Posterior cingulate gyrus (tissue), 11 donors: ENCODE measurements at regions not wholly inside any gene's neighbourhood (a gene's known extent, or its start where the extent isn't known, plus 50 kb on each side); places are given as distances from the start of the nearest gene placed in this dataset.

ENCODE experiments used
- DNase-seq, 10 donors: peaks; one replicate each; pipeline versions ENCODE4 v3.0.0 to v3.0.0-alpha.2; 2020 to 2021; ENCODE audit warnings: mixed read lengths in 3 of 10
- intact Hi-C: fragments of 100-400 bp; cut with DNase I; formaldehyde crosslinking; loops from one replicate; pipeline ENCODE4 v1.15.1; 2023

GRCh38 chr14:54125109-54125508 is 168.5 kb upstream of the BMP4 start:
- intact Hi-C loops = no loop called here
- no peak for DNase-seq

GRCh38 chr14:54126947-54127346 is 170.3 kb upstream of the BMP4 start:
- intact Hi-C loops = no loop called here
- no peak for DNase-seq

- intact Hi-C loops = no loop called here
- no peak for DNase-seq
Measured at GRCh38 chr14:54127526-54127925, 170.9 kb upstream of the BMP4 start.

- intact Hi-C loops = no loop called here
- DNase-seq = no peak
Measured at GRCh38 chr14:54129850-54130640, 173.4 kb upstream of the BMP4 start.

GRCh38 chr14:54132496-54132895 is 175.9 kb upstream of the BMP4 start:
- DNase-seq = no peak
- intact Hi-C loops = no loop called here

- intact Hi-C loops = no loop called here
- no peak for DNase-seq
Measured at GRCh38 chr14:54133896-54134295, 177.3 kb upstream of the BMP4 start.

GRCh38 chr14:54135804-54136280 is 179.2 kb upstream of the BMP4 start:
- no peak for DNase-seq
- intact Hi-C loops = no loop called here

- intact Hi-C loops = no loop called here
- DNase-seq = no peak
Measured at GRCh38 chr14:54136894-54137613, 180.4 kb upstream of the BMP4 start.

- DNase-seq = no peak
- intact Hi-C loops = no loop called here
Measured at GRCh38 chr14:54137614-54137961, 181.0 kb upstream of the BMP4 start.

- DNase-seq = no peak
- intact Hi-C loops = no loop called here
Measured at GRCh38 chr14:54138024-54138353, 181.4 kb upstream of the BMP4 start.

- DNase-seq = no peak
- intact Hi-C loops = no loop called here
Measured at GRCh38 chr14:54138354-54139038, 181.9 kb upstream of the BMP4 start.

GRCh38 chr14:54140551-54140950 is 183.9 kb upstream of the BMP4 start:
- intact Hi-C loops = no loop called here
- no peak for DNase-seq

GRCh38 chr14:54146601-54147000 is 190.0 kb upstream of the BMP4 start:
- intact Hi-C loops = no loop called here

GRCh38 chr14:54147282-54147681 is 190.7 kb upstream of the BMP4 start:
- no peak for DNase-seq
- intact Hi-C loops = no loop called here

More at GRCh38 chr14:54146601-54147000, 190.0 kb upstream of the BMP4 start:
- no peak for DNase-seq

- intact Hi-C loops = no loop called here
- DNase-seq = no peak
Measured at GRCh38 chr14:54147758-54148157, 191.1 kb upstream of the BMP4 start.

GRCh38 chr14:54148251-54148650 is 191.6 kb upstream of the BMP4 start:
- DNase-seq = no peak
- intact Hi-C loops = no loop called here

GRCh38 chr14:54152351-54152750 is 195.7 kb upstream of the BMP4 start:
- intact Hi-C loops = no loop called here
- no peak for DNase-seq

GRCh38 chr14:54166049-54166950 is 209.7 kb upstream of the BMP4 start:
- intact Hi-C loops = no loop called here
- peak in 6 of 10 donors; percentile 6 to 79 (median 30) for DNase-seq

- DNase-seq = no peak
- intact Hi-C loops = no loop called here
Measured at GRCh38 chr14:54168489-54168888, 211.9 kb upstream of the BMP4 start.

- DNase-seq = no peak
- intact Hi-C loops = no loop called here
Measured at GRCh38 chr14:54169254-54169924, 212.8 kb upstream of the BMP4 start.
